ENCODE measurements at regions not wholly inside any gene's neighbourhood (a gene's known extent, or its start where the extent isn't known, plus 50 kb on each side); places are given as distances from the start of the nearest gene placed in this dataset.

DNA sequence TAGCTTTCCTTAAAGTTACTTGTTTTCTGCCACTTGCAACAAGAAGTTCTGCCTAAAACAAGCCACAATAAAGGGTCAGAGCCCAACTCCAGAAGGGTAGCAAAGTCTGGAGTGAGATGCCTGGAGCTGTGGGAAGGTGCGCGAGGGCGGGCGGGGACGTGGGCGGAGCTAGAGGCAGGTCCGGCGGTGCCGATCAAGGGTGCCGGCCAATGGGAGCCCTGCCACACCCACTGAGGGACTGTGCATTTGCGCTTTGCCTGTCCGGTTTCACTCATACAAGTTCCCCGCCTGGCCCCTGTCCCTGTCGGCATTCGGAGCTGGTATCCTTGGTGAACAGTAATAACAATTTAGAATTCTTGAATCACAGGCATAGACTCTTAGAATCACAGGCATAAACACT, 732.4 kb downstream of the MATN1 start (continued):
- TF ChIP-seq CTCF (IDR thresholded peaks at IDR 0.05 in 2 of 3, conservative IDR thresholded peaks at IDR 0.05 in 1 of 3; ENCODE audit: control insufficient read depth in 2 of 3, extremely low read depth in 1 of 3, insufficient read depth in 1 of 3, low read depth in 3 of 3, low read length in 3 of 3) (no peak), CBX5 (IDR thresholded peaks at IDR 0.05; ENCODE audit: low read depth) (no peak)

DNA sequence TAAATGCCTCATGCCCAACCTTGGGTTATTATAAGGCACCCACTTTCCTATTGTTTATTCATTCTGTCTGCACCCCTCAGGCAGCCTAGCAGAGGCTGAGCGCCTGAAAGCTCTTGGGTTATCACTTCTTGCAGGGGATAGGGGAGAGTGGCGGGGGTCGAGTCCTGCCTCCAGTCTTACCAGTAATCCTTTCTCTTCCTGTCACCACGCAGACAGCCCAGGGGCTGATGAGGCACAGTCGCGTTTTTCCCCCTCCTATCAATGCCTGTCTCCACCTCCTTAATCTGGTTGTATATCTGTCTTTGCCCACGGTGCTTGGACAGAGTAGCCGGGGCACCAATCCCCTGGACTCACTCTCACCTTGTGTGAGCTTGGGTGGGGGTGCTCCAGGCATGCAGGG, 733.1 kb downstream of the MATN1 start:
- intact Hi-C loops (cut with micrococcal nuclease; ENCODE audit: unreplicated experiment), result no loop called here
- SMC1A ChIA-PET (ENCODE audit: uncharacterized antibody, unreplicated experiment), result no interaction called here

GRCh38 chr1:29986986-29987385, 736.4 kb downstream of the MATN1 start:
- CTCF ChIA-PET, result no interaction called here
- SMC1A ChIA-PET (ENCODE audit: uncharacterized antibody, unreplicated experiment), result no interaction called here
- H3K27me3 ChIP-seq (replicated peaks in 1 of 2; ENCODE audit: control insufficient read depth in 2 of 2, insufficient read depth in 2 of 2, low read length in 1 of 2), result no peaks in the 10 kb centered on the region
- H3K9ac ChIP-seq (ENCODE audit: control insufficient read depth, insufficient read depth, low read length), result no peak overlapping the region
- no peak for DNase-seq (ENCODE audit: low read depth, low spot score)
- no peaks in the 10 kb centered on the region; the same call in 2 of the 3 replicates for H3K9me3 ChIP-seq (replicated peaks; ENCODE audit: control insufficient read depth, insufficient read depth, low read length)
- H2AFZ ChIP-seq (ENCODE audit: control insufficient read depth, low read depth, low read length), result no peak overlapping the region
- in situ Hi-C loops (cut with MboI) (no loop called here), intact Hi-C loops (cut with micrococcal nuclease; ENCODE audit: unreplicated experiment) (no loop called here)
- no peak overlapping the region for H3K4me2 ChIP-seq (ENCODE audit: control insufficient read depth, insufficient read depth)
- H3K27ac ChIP-seq (ENCODE audit: control insufficient read depth, insufficient read depth), result no peak overlapping the region
- H3K79me2 ChIP-seq (ENCODE audit: control insufficient read depth, insufficient read depth, low read length), result no peaks in the 10 kb centered on the region
- WGBS (ENCODE audit: insufficient coverage, insufficient replicate concordance, low lambda C conversion rate, missing lambda C conversion rate), result 4% methylated on average over 2 of the region's 2 CpGs
- POLR2A ChIA-PET, result no interaction called here
- ATAC-seq, result no peak
- FAIRE-seq, result no peak
- no peaks in the 10 kb centered on the region for H3K36me3 ChIP-seq (ENCODE audit: control insufficient read depth in 2 of 2, insufficient read depth in 2 of 2, low read length in 1 of 2)
- no peak overlapping the region for H3K4me3 ChIP-seq
- no peaks in the 10 kb centered on the region for H3K4me1 ChIP-seq (ENCODE audit: control insufficient read depth, insufficient read depth, low read length)
- no TSS peak for BruUV-seq (replicated peaks)
- RAD21 ChIA-PET (ENCODE audit: unreplicated experiment), result no interaction called here
- H4K20me1 ChIP-seq (ENCODE audit: control insufficient read depth, insufficient read depth), result no peaks in the 10 kb centered on the region
- TF ChIP-seq HDAC2 (IDR thresholded peaks at IDR 0.05) (no peak), BACH1 (IDR thresholded peaks at IDR 0.05; ENCODE audit: borderline replicate concordance) (no peak), NBN (IDR thresholded peaks at IDR 0.05) (no peak), BHLHE40 (IDR thresholded peaks at IDR 0.05; ENCODE audit: borderline replicate concordance in 1 of 2, low read depth in 2 of 2, low read length in 1 of 2) (no peak)
- TF ChIP-seq, protein P1, sequence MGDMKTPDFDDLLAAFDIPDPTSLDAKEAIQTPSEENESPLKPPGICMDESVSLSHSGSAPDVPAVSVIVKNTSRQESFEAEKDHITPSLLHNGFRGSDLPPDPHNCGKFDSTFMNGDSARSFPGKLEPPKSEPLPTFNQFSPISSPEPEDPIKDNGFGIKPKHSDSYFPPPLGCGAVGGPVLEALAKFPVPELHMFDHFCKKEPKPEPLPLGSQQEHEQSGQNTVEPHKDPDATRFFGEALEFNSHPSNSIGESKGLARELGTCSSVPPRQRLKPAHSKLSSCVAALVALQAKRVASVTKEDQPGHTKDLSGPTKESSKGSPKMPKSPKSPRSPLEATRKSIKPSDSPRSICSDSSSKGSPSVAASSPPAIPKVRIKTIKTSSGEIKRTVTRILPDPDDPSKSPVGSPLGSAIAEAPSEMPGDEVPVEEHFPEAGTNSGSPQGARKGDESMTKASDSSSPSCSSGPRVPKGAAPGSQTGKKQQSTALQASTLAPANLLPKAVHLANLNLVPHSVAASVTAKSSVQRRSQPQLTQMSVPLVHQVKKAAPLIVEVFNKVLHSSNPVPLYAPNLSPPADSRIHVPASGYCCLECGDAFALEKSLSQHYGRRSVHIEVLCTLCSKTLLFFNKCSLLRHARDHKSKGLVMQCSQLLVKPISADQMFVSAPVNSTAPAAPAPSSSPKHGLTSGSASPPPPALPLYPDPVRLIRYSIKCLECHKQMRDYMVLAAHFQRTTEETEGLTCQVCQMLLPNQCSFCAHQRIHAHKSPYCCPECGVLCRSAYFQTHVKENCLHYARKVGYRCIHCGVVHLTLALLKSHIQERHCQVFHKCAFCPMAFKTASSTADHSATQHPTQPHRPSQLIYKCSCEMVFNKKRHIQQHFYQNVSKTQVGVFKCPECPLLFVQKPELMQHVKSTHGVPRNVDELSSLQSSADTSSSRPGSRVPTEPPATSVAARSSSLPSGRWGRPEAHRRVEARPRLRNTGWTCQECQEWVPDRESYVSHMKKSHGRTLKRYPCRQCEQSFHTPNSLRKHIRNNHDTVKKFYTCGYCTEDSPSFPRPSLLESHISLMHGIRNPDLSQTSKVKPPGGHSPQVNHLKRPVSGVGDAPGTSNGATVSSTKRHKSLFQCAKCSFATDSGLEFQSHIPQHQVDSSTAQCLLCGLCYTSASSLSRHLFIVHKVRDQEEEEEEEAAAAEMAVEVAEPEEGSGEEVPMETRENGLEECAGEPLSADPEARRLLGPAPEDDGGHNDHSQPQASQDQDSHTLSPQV (IDR thresholded peaks at IDR 0.05), result no peak

More for the DNA sequence above, 733.1 kb downstream of the MATN1 start:
- Histone ChIP-seq H3K9me3 (replicated peaks; ENCODE audit: control insufficient read depth, insufficient read depth, low read length) (no peaks in the 10 kb centered on the region; the same call in 1 of the 3 replicates), H3K9ac (ENCODE audit: control insufficient read depth, insufficient read depth, low read length) (no peak overlapping the region), H3K4me1 (ENCODE audit: control insufficient read depth, insufficient read depth, low read length) (no peaks in the 10 kb centered on the region), H2AFZ (ENCODE audit: control insufficient read depth, low read depth, low read length) (no peak overlapping the region), H3K4me2 (ENCODE audit: control insufficient read depth, insufficient read depth) (no peak overlapping the region), H3K79me2 (ENCODE audit: control insufficient read depth, insufficient read depth, low read length) (no peaks in the 10 kb centered on the region), H3K27me3 (replicated peaks in 1 of 2; ENCODE audit: control insufficient read depth in 2 of 2, insufficient read depth in 2 of 2, low read length in 1 of 2) (no peaks in the 10 kb centered on the region), H3K4me3 (no peak overlapping the region), H3K36me3 (ENCODE audit: control insufficient read depth in 2 of 2, insufficient read depth in 2 of 2, low read length in 1 of 2) (no peaks in the 10 kb centered on the region), H4K20me1 (ENCODE audit: control insufficient read depth, insufficient read depth) (no peaks in the 10 kb centered on the region), H3K27ac (ENCODE audit: control insufficient read depth, insufficient read depth) (no peak overlapping the region)
- ChIA-PET POLR2A (no interaction called here), CTCF (interaction anchor here (0.6 kb wide), 1 partner anchor 475 kb away, joined by 3 read pairs; no protein-coding TSS in a partner anchor), RAD21 (ENCODE audit: unreplicated experiment) (no interaction called here)
- in situ Hi-C loops (cut with MboI), result no loop called here
- no peak for ATAC-seq
- no peak for TF ChIP-seq HDAC2 (IDR thresholded peaks at IDR 0.05)
- TF ChIP-seq FOXK2 (IDR thresholded peaks at IDR 0.05), result no peak
- TF ChIP-seq TCF3 (IDR thresholded peaks at IDR 0.05; ENCODE audit: borderline replicate concordance, insufficient read depth, low read depth, low read length), result no peak
- no peak for DNase-seq (ENCODE audit: low read depth, low spot score)
- 27% methylated on average over 8 of the region's 8 CpGs for WGBS (ENCODE audit: insufficient coverage, insufficient replicate concordance, low lambda C conversion rate, missing lambda C conversion rate)
- BruUV-seq (replicated peaks), result no TSS peak
- FAIRE-seq, result no peak
